ENCODE measurements at regions not wholly inside any gene's neighbourhood (a gene's known extent, or its start where the extent isn't known, plus 50 kb on each side); places are given as distances from the start of the nearest gene placed in this dataset.
A peak's percentile ranks its signal among the peaks of the same experiment; 100 is the strongest.

DNA sequence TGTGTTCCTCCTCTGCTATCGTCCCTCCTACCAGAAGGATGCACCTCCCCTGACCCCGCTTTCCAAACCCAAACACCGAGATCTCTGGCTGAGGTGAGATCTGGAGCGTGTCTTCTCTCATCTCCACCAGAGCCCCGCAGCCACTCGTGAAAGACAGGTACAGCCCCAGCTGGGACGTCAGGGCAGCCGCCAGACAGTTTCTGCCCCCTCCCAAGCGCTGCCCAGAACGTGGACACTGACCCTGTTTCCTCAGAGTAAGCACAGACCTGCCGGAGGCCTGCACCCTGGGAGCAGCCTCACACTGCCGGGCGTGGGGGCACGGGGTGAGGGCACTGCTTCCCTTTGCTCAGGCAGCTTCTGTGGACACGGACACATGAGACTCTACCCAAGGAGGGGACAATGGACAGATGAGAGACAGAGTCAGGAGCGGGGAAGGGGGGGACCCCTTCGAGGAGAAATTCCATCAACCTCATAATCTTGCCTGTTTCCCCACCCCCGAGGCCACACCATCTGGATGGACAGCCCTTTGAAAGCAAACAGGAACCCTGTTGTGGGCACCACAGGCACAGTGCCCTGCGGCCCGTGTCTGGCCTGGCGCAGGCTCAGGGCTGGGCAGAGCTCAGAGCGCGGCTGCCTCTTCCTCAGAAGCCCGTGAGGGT is 210.6 kb downstream of the DLL1 start:
- Histone ChIP-seq H3K4me1 (no peaks in the 10 kb centered on the region), H3K4me3 (no peak overlapping the region), H3K27me3 (peaks cover 5% of the 10 kb centered on the region), H3K9me3 (no peaks in the 10 kb centered on the region), H3K27ac (no peak overlapping the region), H3K36me3 (no peaks in the 10 kb centered on the region)
- no peak for TF ChIP-seq CTCF (IDR thresholded peaks at IDR 0.05)
- no peak for ATAC-seq
- no peak for DNase-seq
- intact Hi-C loops (cut with DNase I): no loop called here

DNA sequence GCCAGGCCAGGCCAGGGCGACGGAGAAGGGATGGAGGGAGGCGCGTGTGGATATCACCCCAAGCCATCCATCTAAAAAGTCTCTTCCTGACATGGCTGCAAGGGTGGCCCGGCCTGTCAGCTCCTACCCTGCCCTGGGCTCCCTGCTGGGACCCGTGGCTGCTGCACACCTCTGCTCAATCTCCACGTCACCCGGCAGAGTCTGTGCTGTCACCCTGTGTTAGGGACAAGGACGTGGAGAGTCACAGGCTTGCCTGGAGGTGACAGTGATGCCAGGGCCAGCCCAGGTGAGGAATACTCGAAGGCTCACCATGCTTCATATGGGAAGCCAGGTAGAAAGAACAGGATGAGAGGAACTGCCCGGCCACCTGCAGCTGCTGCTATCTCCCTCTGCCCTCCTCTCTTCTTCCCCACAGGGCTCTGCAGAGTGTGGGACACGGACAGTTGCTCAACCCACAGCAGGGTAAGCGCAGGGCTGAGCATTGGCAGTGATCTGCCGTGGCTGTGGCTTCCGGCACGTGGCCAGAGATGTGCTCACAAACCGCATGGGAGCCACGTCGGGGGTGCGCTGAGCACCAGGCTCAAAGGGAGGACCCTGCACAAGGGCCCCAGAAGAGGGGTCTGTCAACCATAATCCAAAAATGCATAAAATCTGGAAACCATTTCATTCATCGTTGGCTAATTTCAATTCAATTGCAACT is 214.3 kb downstream of the DLL1 start:
- no peaks in the 10 kb centered on the region for H3K4me1 ChIP-seq
- no peaks in the 10 kb centered on the region for H3K36me3 ChIP-seq
- peaks cover 5% of the 10 kb centered on the region for H3K27me3 ChIP-seq
- intact Hi-C loops (cut with DNase I): no loop called here
- H3K27ac ChIP-seq: no peak overlapping the region
- ATAC-seq: peak; percentile 24
- TF ChIP-seq CTCF (IDR thresholded peaks at IDR 0.05): no peak
- H3K9me3 ChIP-seq: no peaks in the 10 kb centered on the region
- peak; percentile 60 for DNase-seq
- H3K4me3 ChIP-seq: no peak overlapping the region

- intact Hi-C loops (cut with DNase I): no loop called here
- H3K4me1 ChIP-seq: no peaks in the 10 kb centered on the region
- no peaks in the 10 kb centered on the region for H3K27me3 ChIP-seq
- no peaks in the 10 kb centered on the region for H3K36me3 ChIP-seq
- peak; percentile 49 for ATAC-seq
- DNase-seq: no peak
- TF ChIP-seq CTCF (IDR thresholded peaks at IDR 0.05): no peak
- no peak overlapping the region for H3K27ac ChIP-seq
- no peak overlapping the region for H3K4me3 ChIP-seq
- H3K9me3 ChIP-seq: no peaks in the 10 kb centered on the region
These were observed 215.1 kb downstream of the DLL1 start for GRCh38 chr6:170075659-170076223.

DNA sequence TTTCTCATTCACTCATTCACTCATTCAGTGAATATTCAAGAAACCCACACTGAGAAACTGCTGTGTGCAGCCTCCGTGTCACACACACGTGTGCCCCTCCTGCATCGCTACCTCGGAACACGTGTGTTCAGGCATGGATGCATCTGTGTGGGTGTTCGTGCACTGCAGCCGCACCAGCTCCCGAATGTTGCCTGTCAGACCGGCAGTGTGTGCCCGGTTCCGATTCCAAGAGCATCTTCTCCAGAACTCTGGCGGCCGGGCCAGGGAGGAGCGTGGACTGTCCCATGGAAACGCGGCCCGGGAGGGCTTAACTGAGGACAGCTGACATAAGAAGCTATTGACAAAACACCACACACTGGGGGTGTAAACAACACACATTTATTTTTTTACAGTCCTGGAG is 216.0 kb downstream of the DLL1 start:
- no peak for ATAC-seq
- no peak for DNase-seq
- TF ChIP-seq CTCF (IDR thresholded peaks at IDR 0.05): no peak
- H3K27me3 ChIP-seq: no peaks in the 10 kb centered on the region
- intact Hi-C loops (cut with DNase I): no loop called here
- no peaks in the 10 kb centered on the region for H3K4me1 ChIP-seq
- no peaks in the 10 kb centered on the region for H3K36me3 ChIP-seq
- H3K4me3 ChIP-seq: no peak overlapping the region
- H3K9me3 ChIP-seq: no peaks in the 10 kb centered on the region
- H3K27ac ChIP-seq: no peak overlapping the region

DNA sequence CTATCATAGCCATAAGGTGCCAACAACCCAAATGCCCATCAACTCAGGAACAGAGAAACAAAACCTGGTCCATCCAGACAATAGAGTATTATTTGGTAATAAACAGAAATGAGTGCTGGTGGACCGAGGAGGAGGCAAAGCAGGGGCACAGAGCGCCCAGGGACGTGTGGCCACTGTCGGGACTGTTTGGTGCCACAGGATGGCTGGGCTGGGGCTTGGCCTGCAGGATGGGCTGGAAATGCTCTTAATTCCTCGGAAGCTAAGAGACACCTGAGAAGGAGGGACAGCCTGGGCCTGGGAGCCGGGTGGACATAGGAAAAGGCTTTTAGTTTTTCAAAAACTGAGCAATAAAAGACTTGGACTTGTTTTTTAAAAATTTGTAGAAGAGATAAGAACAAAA is 216.4 kb downstream of the DLL1 start:
- Histone ChIP-seq H3K4me1 (no peaks in the 10 kb centered on the region), H3K36me3 (no peaks in the 10 kb centered on the region), H3K4me3 (no peak overlapping the region), H3K27me3 (no peaks in the 10 kb centered on the region), H3K27ac (no peak overlapping the region), H3K9me3 (no peaks in the 10 kb centered on the region)
- no peak for ATAC-seq
- intact Hi-C loops (cut with DNase I): no loop called here
- TF ChIP-seq CTCF (IDR thresholded peaks at IDR 0.05): no peak
- no peak for DNase-seq

Measured in upper lobe of right lung (tissue), 1 donor.